HG03378 (cell line): ENCODE measurements at regions not wholly inside any gene's neighbourhood (a gene's known extent, or its start where the extent isn't known, plus 50 kb on each side); places are given as distances from the start of the nearest gene placed in this dataset.

Experiments
- ATAC-seq: cut with Tn5 transposase; IDR thresholded peaks from one replicate; pipeline ENCODE4 v1.9.1; 2021; ENCODE audit warnings: mild to moderate bottlenecking, moderate library complexity; ENCODE audit not compliant: unreplicated experiment

GRCh38 chr2:128640166-128640844, 321.6 kb upstream of the HS6ST1 start:
- no peak for ATAC-seq

GRCh38 chr2:128640845-128641360, 322.2 kb upstream of the HS6ST1 start:
- ATAC-seq: no peak

GRCh38 chr2:128641421-128642080, 322.9 kb upstream of the HS6ST1 start:
- ATAC-seq: no peak

GRCh38 chr2:128642316-128642715, 323.6 kb upstream of the HS6ST1 start:
- no peak for ATAC-seq

GRCh38 chr2:128642821-128643220, 324.2 kb upstream of the HS6ST1 start:
- ATAC-seq: no peak

- no peak for ATAC-seq
These were observed 324.8 kb upstream of the HS6ST1 start for GRCh38 chr2:128643221-128644065.

GRCh38 chr2:128644156-128644555, 325.5 kb upstream of the HS6ST1 start:
- no peak for ATAC-seq

GRCh38 chr2:128644718-128645256, 326.1 kb upstream of the HS6ST1 start:
- ATAC-seq: no peak

- no peak for ATAC-seq
These were observed 327.0 kb upstream of the HS6ST1 start for GRCh38 chr2:128645631-128646030.

GRCh38 chr2:128646091-128646490, 327.4 kb upstream of the HS6ST1 start:
- no peak for ATAC-seq

GRCh38 chr2:128646691-128647090, 328.0 kb upstream of the HS6ST1 start:
- ATAC-seq: no peak

GRCh38 chr2:128651000-128651399, 332.3 kb upstream of the HS6ST1 start:
- ATAC-seq: no peak

GRCh38 chr2:128654408-128654807, 335.7 kb upstream of the HS6ST1 start:
- ATAC-seq: no peak

- ATAC-seq: no peak
These were observed 342.2 kb upstream of the HS6ST1 start for GRCh38 chr2:128660836-128661235.

GRCh38 chr2:128661311-128661710, 342.6 kb upstream of the HS6ST1 start:
- ATAC-seq: no peak

- no peak for ATAC-seq
These were observed 343.4 kb upstream of the HS6ST1 start for GRCh38 chr2:128662051-128662471.

GRCh38 chr2:128663371-128664050, 344.8 kb upstream of the HS6ST1 start:
- no peak for ATAC-seq

GRCh38 chr2:128664499-128664971, 345.9 kb upstream of the HS6ST1 start:
- no peak for ATAC-seq

GRCh38 chr2:128665113-128665512, 346.4 kb upstream of the HS6ST1 start:
- ATAC-seq: no peak

GRCh38 chr2:128666596-128666995, 347.9 kb upstream of the HS6ST1 start:
- ATAC-seq: no peak
